HG03432 (cell line): ENCODE measurements at regions not wholly inside any gene's neighbourhood (a gene's known extent, or its start where the extent isn't known, plus 50 kb on each side); places are given as distances from the start of the nearest gene placed in this dataset.
"Not testable (repeated sequence)": the region's sequence is repeated elsewhere in the genome, so short reads cannot be mapped to it uniquely, and the experiment has no call there.

Source experiments
- ATAC-seq: cut with Tn5 transposase; IDR thresholded peaks from one replicate; pipeline ENCODE4 v1.9.1; 2021; ENCODE audit warnings: mild to moderate bottlenecking, moderate library complexity; ENCODE audit not compliant: unreplicated experiment

- ATAC-seq = no peak
Measured at GRCh38 chr6:121682666-121683065, 247.2 kb downstream of the GJA1 start.

GRCh38 chr6:121685806-121686205 lies 250.4 kb downstream of the GJA1 start:
- ATAC-seq = not testable (repeated sequence)

- no peak for ATAC-seq
Measured at GRCh38 chr6:121686611-121687023, 251.2 kb downstream of the GJA1 start.

GRCh38 chr6:121688974-121689373 lies 253.5 kb downstream of the GJA1 start:
- ATAC-seq = no peak

- no peak for ATAC-seq
Measured at GRCh38 chr6:121691126-121691551, 255.7 kb downstream of the GJA1 start.

GRCh38 chr6:121694389-121694788 lies 258.9 kb downstream of the GJA1 start:
- ATAC-seq = no peak

- no peak for ATAC-seq
Measured at GRCh38 chr6:121694801-121695251, 259.4 kb downstream of the GJA1 start.

GRCh38 chr6:121695329-121695728 lies 259.9 kb downstream of the GJA1 start:
- no peak for ATAC-seq

- no peak for ATAC-seq
Measured at GRCh38 chr6:121697921-121698320, 262.5 kb downstream of the GJA1 start.

- no peak for ATAC-seq
Measured at GRCh38 chr6:121698617-121699016, 263.2 kb downstream of the GJA1 start.

- not testable (repeated sequence) for ATAC-seq
Measured at GRCh38 chr6:121703129-121703528, 267.7 kb downstream of the GJA1 start.

- no peak for ATAC-seq
Measured at GRCh38 chr6:121711472-121711871, 276.0 kb downstream of the GJA1 start.

GRCh38 chr6:121717686-121718085 lies 282.2 kb downstream of the GJA1 start:
- no peak for ATAC-seq

GRCh38 chr6:121720867-121721266 lies 285.4 kb downstream of the GJA1 start:
- not testable (repeated sequence) for ATAC-seq

- ATAC-seq = no peak
Measured at GRCh38 chr6:121723623-121724022, 288.2 kb downstream of the GJA1 start.

GRCh38 chr6:121724576-121724975 lies 289.1 kb downstream of the GJA1 start:
- no peak for ATAC-seq

GRCh38 chr6:121726596-121726995 lies 291.1 kb downstream of the GJA1 start:
- no peak for ATAC-seq

- ATAC-seq = no peak
Measured at GRCh38 chr6:121730616-121731015, 295.2 kb downstream of the GJA1 start.

GRCh38 chr6:121731381-121731780 lies 295.9 kb downstream of the GJA1 start:
- ATAC-seq = no peak

- no peak for ATAC-seq
Measured at GRCh38 chr6:121732641-121733040, 297.2 kb downstream of the GJA1 start.

- no peak for ATAC-seq
Measured at GRCh38 chr6:121733234-121733633, 297.8 kb downstream of the GJA1 start.

GRCh38 chr6:121740188-121740587 lies 304.7 kb downstream of the GJA1 start:
- ATAC-seq = not testable (repeated sequence)

GRCh38 chr6:121743691-121744090 lies 308.2 kb downstream of the GJA1 start:
- ATAC-seq = no peak
